GM12874 (cell line): ENCODE measurements at regions not wholly inside any gene's neighbourhood (a gene's known extent, or its start where the extent isn't known, plus 50 kb on each side); places are given as distances from the start of the nearest gene placed in this dataset.

Experiments used
- TF ChIP-seq, protein P1 (sequence below): IDR thresholded peaks from 2 replicates; pipeline ENCODE4 v1.5.1; 2011; ENCODE audit warnings: low read depth, mild to moderate bottlenecking, control low read depth, low read length, moderate library complexity; ENCODE audit not compliant: insufficient read depth

DNA sequence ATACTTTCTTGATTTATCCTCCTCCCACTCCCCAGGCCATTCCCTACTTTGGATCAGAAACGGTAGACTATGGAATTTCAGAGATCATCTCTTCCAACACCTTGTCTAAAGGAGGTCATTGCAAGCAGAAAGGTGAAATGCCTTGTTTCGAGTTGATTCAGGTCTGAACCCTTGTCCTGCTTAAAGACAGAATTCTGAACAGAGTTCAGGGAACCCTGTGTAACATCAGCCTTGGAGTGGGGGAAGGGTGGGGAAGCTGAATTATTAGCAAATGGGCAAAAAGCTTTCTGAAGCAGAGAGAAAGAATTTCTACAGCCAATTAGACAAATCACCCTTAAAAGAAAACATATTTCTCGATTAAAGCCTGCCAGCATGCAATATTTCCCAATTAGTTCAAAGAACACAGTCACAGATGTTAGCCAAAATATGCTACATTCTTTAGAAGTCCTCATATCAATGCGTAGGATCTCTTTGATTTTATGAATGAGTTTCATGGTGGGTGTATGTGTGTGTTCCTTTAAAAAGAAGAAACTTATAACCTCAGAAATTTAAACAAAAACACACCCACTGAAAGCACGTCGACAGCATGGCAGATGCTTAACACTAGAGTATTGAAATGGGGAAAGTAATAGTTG is 353.1 kb downstream of the RND3 start:
- TF ChIP-seq, protein P1, sequence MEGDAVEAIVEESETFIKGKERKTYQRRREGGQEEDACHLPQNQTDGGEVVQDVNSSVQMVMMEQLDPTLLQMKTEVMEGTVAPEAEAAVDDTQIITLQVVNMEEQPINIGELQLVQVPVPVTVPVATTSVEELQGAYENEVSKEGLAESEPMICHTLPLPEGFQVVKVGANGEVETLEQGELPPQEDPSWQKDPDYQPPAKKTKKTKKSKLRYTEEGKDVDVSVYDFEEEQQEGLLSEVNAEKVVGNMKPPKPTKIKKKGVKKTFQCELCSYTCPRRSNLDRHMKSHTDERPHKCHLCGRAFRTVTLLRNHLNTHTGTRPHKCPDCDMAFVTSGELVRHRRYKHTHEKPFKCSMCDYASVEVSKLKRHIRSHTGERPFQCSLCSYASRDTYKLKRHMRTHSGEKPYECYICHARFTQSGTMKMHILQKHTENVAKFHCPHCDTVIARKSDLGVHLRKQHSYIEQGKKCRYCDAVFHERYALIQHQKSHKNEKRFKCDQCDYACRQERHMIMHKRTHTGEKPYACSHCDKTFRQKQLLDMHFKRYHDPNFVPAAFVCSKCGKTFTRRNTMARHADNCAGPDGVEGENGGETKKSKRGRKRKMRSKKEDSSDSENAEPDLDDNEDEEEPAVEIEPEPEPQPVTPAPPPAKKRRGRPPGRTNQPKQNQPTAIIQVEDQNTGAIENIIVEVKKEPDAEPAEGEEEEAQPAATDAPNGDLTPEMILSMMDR, result no peak

DNA sequence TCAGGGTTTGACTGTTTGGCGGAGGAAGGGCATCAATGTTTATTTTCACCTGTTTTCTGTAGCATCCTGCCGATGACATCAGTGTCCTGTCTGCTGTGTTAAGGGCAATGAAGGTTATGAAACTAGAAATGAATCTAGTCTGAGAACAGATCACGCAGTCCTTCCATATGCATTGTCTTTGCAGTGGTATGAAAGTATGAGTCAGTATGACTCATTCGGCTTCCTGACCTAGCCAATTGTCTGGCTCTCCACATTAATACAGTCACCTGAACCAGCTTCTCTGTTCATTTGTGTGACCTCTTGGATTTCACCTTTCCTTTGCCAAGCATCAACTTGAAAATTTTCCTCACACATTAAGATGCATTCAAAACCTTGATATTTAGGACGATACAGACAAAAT is 353.8 kb downstream of the RND3 start:
- TF ChIP-seq, protein P1, result no peak

DNA sequence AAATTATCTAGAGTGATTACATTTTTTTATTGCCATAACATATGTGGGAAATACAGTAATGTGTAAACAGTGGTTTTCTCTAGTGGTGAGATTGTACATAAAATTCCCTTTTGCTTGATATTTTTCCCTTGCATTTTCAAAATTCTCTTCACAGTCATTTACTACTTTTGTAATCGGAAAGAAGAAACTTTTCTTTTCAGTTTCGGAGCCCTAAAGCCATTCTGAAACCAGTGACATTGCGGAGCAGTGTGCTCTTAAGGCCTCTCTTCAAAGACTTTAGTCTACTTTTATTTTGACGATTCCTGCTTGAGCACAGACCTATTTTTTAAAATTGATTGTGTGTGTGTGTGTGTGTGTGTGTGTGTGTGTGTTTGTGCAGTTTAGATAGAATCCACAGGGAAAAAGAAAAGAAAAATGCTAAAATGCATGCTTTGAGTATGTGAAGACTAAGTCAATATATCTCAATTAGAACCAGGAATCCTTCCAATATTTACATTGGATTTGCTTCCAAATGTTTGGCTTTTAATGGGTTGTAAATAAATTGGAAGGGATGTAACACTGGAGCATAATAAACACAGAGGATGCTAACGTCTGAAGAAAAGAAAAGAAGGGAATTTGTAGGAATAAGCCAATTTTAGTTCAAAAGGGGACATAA is 357.4 kb downstream of the RND3 start:
- TF ChIP-seq, protein P1, result no peak

DNA sequence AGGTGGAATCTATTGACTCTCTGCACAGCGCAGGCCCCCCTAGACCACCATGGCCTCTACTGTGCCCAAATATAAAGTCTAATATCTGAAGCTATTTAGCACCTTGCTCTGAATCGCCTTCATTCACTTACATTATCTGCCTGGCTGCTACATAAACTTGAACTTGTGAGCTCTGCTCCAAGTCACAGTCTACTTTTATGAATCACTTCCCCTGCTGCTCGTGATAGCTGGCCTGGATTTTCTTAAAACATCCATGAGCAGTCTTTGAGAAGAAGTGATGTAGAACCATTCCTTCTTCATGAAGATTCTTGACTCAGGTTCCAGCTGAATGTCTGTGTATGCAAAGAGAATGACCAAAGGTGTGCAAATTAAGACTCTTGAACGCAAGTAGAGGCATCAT is 359.5 kb downstream of the RND3 start:
- TF ChIP-seq, protein P1, result no peak

DNA sequence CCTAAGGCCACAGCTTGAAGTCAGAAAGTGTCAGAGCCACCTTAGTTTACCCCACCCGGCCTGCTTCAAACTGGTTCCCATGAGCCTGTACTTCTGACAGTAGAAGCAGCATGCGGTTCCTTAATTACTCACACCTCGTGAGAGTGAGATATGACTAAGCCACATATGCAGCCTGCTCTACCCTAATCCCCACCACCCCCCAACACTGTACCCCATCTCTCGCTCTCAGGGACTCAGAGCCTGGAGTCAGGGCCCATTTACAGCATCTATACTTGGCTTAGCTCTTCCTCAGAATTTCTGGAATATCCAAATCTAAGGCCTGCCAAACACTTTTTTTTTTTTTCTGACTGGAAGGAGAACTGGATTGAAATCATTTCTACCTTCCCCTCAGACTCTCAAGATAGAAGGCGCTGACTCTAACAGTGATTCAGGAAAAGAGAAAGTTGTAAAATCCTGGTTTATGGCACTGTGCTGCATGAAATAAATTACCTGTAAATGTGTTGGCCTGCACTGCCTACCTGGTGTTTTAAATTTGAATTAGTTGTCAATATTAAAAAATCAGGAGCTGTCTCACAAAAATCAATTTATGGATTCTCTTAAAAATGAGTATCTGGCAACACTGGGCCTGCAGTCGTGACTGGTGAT is 360.0 kb downstream of the RND3 start:
- TF ChIP-seq, protein P1, result no peak

DNA sequence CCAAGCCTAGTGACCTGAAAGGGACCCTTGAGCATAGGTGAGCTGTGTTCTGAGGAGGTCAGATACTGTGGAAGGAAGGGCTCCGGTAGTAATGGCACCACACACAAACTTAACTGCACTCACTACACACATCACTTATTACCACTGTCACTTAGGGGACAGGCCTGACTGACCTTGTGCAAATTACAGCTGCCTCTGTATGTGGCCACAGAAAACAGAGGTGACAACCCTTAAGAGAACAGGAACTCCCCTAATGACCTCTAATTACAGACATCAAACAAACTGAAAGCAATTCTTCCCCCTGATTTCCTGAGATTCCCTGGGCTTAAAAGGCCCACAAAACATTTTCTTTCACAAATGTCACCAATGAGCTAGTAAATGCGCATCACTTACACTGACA is 360.6 kb downstream of the RND3 start:
- TF ChIP-seq, protein P1, result no peak

DNA sequence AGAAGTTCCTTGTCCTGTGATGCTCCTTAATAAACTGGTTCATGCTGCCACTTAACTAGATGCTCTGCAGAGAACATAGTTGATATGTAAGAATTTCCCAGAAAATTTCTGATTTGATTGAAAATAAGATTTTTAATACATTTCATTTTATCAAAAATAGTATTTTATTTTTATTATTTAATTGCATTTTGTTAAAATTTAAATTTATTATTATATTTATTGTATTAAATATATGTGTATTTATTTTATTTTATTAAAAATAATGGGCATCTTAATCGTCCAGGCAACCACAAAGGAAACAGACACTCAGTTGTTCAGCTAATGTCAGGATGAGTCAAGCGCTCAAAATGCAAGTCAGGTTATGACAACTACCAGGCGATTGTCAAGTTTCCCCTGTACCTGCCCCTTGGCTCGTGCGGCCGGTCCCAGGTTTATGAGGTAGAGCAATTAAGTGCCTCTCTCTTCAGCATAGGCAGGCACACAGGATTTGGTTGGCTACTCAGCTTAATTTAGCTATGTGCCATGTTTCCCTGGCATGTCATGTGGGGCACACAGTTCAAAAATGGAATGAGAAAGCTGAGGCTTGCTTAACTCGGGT is 361.2 kb downstream of the RND3 start:
- TF ChIP-seq, protein P1, result no peak
